CD14-positive monocyte (primary cell): ENCODE measurements at regions not wholly inside any gene's neighbourhood (a gene's known extent, or its start where the extent isn't known, plus 50 kb on each side); places are given as distances from the start of the nearest gene placed in this dataset.

ENCODE experiments used
- DNase-seq, 3 donors: peaks; one replicate each; pipeline ENCODE4 v3.0.0-alpha.2; 2011 to 2022
- H2AFZ ChIP-seq: 2 replicates; pipeline ENCODE4 v1.6.0; 2012; ENCODE audit warnings: mild to moderate bottlenecking, low read depth, low read length, inconsistent platforms; ENCODE audit not compliant: insufficient read depth, poor library complexity, severe bottlenecking
- H3K27ac ChIP-seq, 2 donors: 1 replicate in 1 of 2; 2 replicates in 1 of 2; pipeline ENCODE4 v1.5.1; 2012 to 2013; ENCODE audit warnings: low read length in 2 of 2, control low read depth in 1 of 2, inconsistent platforms in 1 of 2, low read depth in 1 of 2, mild to moderate bottlenecking in 1 of 2
- H3K27me3 ChIP-seq, 2 donors: one replicate each; pipeline versions ENCODE4 v1.6.0 to v1.6.1; 2011 to 2013; ENCODE audit warnings: low read length in 2 of 2; ENCODE audit not compliant: control insufficient read depth in 2 of 2, insufficient read depth in 2 of 2
- H3K36me3 ChIP-seq, 2 donors: replicated peaks in 1 of 2; 1 replicate in 1 of 2; 2 replicates in 1 of 2; pipeline versions ENCODE4 v1.5.1 to v1.6.1; 2012 to 2013; ENCODE audit warnings: low read length in 2 of 2, control low read depth in 1 of 2, inconsistent platforms in 1 of 2, mild to moderate bottlenecking in 1 of 2; ENCODE audit not compliant: insufficient read depth in 2 of 2, control insufficient read depth in 1 of 2
- H3K4me1 ChIP-seq, 2 donors: 1 replicate in 1 of 2; 2 replicates in 1 of 2; pipeline versions ENCODE4 v1.5.1 to v1.6.1; 2012 to 2013; ENCODE audit warnings: low read length in 2 of 2, control low read depth in 1 of 2, inconsistent platforms in 1 of 2, mild to moderate bottlenecking in 1 of 2, moderate library complexity in 1 of 2; ENCODE audit not compliant: insufficient read depth in 2 of 2, control insufficient read depth in 1 of 2
- H3K4me2 ChIP-seq: replicated peaks from 2 replicates; pipeline ENCODE3; 2012; ENCODE audit warnings: low read length, moderate library complexity, mild to moderate bottlenecking; ENCODE audit not compliant: poor library complexity, severe bottlenecking; ENCODE audit errors: extremely low read depth
- H3K4me3 ChIP-seq, 3 experiments: fragments of 200-600 bp in 1 of 3; sonication (generic) in 1 of 3; replicated peaks in 1 of 3; 1 replicate in 2 of 3; 2 replicates in 1 of 3; pipeline ENCODE4 v1.5.1; 2011 to 2013; ENCODE audit warnings: low read length in 3 of 3, mild to moderate bottlenecking in 3 of 3, control low read depth in 2 of 3, low read depth in 2 of 3, inconsistent platforms in 1 of 3, moderate library complexity in 1 of 3
- H3K79me2 ChIP-seq: 2 replicates; pipeline ENCODE4 v1.6.0; 2012; ENCODE audit warnings: mild to moderate bottlenecking, control low read depth, inconsistent platforms, low read length, moderate library complexity; ENCODE audit not compliant: insufficient read depth
- H3K9ac ChIP-seq: 2 replicates; pipeline ENCODE4 v1.6.0; 2017; ENCODE audit warnings: low read length, mild to moderate bottlenecking; ENCODE audit not compliant: insufficient read depth, poor library complexity, severe bottlenecking
- H3K9me3 ChIP-seq, 2 donors: replicated peaks in 1 of 2; 1 replicate in 1 of 2; 2 replicates in 1 of 2; pipeline versions ENCODE4 v1.5.1 to v1.6.1; 2012 to 2013; ENCODE audit warnings: low read length in 2 of 2, control low read depth in 1 of 2; ENCODE audit not compliant: control insufficient read depth in 1 of 2, insufficient read depth in 1 of 2
- H4K20me1 ChIP-seq: 2 replicates; pipeline ENCODE4 v1.6.0; 2012; ENCODE audit warnings: mild to moderate bottlenecking, low read length, control low read depth, moderate library complexity; ENCODE audit not compliant: insufficient read depth
- H3K27ac Mint-ChIP-seq, 7 donors: one replicate each; pipeline ENCODE4 v1.8.0; 2020; ENCODE audit warnings: mild to moderate bottlenecking in 7 of 7, mixed read lengths in 7 of 7, moderate library complexity in 6 of 7, inconsistent platforms in 2 of 7
- H3K27me3 Mint-ChIP-seq, 3 donors: one replicate each; pipeline ENCODE4 v1.8.0; 2021 to 2022; ENCODE audit warnings: low read depth in 3 of 3, mild to moderate bottlenecking in 3 of 3, mixed read lengths in 3 of 3, moderate library complexity in 3 of 3, inconsistent platforms in 1 of 3
- H3K36me3 Mint-ChIP-seq, 2 donors: one replicate each; pipeline ENCODE4 v1.8.0; 2020; ENCODE audit warnings: mixed read lengths in 2 of 2, inconsistent platforms in 1 of 2, mild to moderate bottlenecking in 1 of 2
- H3K4me1 Mint-ChIP-seq: one replicate; pipeline ENCODE4 v1.8.0; 2020; ENCODE audit warnings: mild to moderate bottlenecking, mixed read lengths
- H3K4me3 Mint-ChIP-seq, 2 donors: one replicate each; pipeline ENCODE4 v1.8.0; 2020; ENCODE audit warnings: mild to moderate bottlenecking in 2 of 2, mixed read lengths in 2 of 2, moderate library complexity in 1 of 2
- H3K9me3 Mint-ChIP-seq, 7 donors: one replicate each; pipeline ENCODE4 v1.8.0; 2020 to 2022; ENCODE audit warnings: mixed read lengths in 7 of 7, mild to moderate bottlenecking in 6 of 7, moderate library complexity in 6 of 7, inconsistent platforms in 2 of 7
- CTCF ChIP-seq: fragments of 200-600 bp; IDR thresholded peaks from one replicate; pipeline ENCODE4 v1.8.0; 2022; ENCODE audit warnings: antibody characterized with exemption, mild to moderate bottlenecking
- WGBS: methylation state at CpG from one replicate; pipeline ENCODE4 v1.1.5; 2013; ENCODE audit warnings: missing lambda C conversion rate; ENCODE audit not compliant: insufficient coverage; 5-methylcytosine and 5-hydroxymethylcytosine counted together
- intact Hi-C, 2 donors: fragments of 100-400 bp; cut with micrococcal nuclease; formaldehyde crosslinking; loops; one replicate each; pipeline versions ENCODE4 v1.15.0 to v1.15.1; 2023

GRCh38 chr14:56040121-56040520 lies 78.1 kb upstream of the PELI2 start:
- no peak overlapping the region for H3K4me3 Mint-ChIP-seq
- H3K9ac ChIP-seq, result no peak overlapping the region
- no peak overlapping the region for H3K27ac ChIP-seq
- H3K27ac Mint-ChIP-seq, result peak overlapping the region in 2 of 7 donors; percentile 42 to 50
- H3K4me1 Mint-ChIP-seq, result peaks cover 1% of the 10 kb centered on the region
- no peak for DNase-seq
- H3K27me3 Mint-ChIP-seq, result peaks cover 0 to 4% (median 0%) of the 10 kb centered on the region in 3 donors
- WGBS, result no CpG with 5 or more reads among the region's 2 CpGs
- H3K4me2 ChIP-seq, result no peak overlapping the region
- TF ChIP-seq CTCF, result no peak
- intact Hi-C loops, result no loop called here
- no peaks in the 10 kb centered on the region for H3K79me2 ChIP-seq
- no peaks in the 10 kb centered on the region for H3K27me3 ChIP-seq
- no peaks in the 10 kb centered on the region for H3K9me3 ChIP-seq
- no peak overlapping the region for H2AFZ ChIP-seq
- no peaks in the 10 kb centered on the region for H4K20me1 ChIP-seq
- no peaks in the 10 kb centered on the region for H3K36me3 ChIP-seq
- peaks cover 0 to 2% (median 0%) of the 10 kb centered on the region in 7 donors for H3K9me3 Mint-ChIP-seq
- no peaks in the 10 kb centered on the region for H3K36me3 Mint-ChIP-seq
- no peak overlapping the region for H3K4me3 ChIP-seq
- H3K4me1 ChIP-seq, result no peaks in the 10 kb centered on the region

DNA sequence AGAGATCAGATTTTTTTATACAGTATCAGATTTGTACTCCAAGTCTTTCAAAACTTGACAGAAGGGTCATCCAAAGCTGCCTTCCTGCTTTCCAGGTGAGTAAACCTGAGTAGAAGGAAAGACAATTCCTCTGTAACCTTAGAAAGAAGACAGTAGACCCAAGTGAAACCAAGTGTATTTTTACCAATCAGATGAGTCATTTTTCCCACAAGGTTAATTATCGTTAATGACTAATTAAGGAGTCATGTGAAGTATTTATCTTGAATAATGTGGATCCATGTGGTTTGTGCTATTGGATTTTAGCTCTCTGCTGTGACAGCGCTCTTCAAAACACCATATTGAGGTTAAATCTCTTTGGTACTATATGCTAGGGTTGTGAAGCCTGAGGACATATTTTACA lies 74.0 kb upstream of the PELI2 start:
- H3K36me3 Mint-ChIP-seq, result no peaks in the 10 kb centered on the region
- H3K27me3 Mint-ChIP-seq, result peaks cover 0 to 2% (median 0%) of the 10 kb centered on the region in 3 donors
- no CpG with 5 or more reads among the region's 2 CpGs for WGBS
- Histone ChIP-seq H4K20me1 (no peaks in the 10 kb centered on the region), H2AFZ (no peak overlapping the region), H3K4me3 (no peak overlapping the region), H3K27me3 (no peaks in the 10 kb centered on the region), H3K27ac (no peak overlapping the region), H3K4me1 (no peaks in the 10 kb centered on the region), H3K9me3 (no peaks in the 10 kb centered on the region), H3K9ac (no peak overlapping the region), H3K36me3 (no peaks in the 10 kb centered on the region), H3K4me2 (no peak overlapping the region), H3K79me2 (no peaks in the 10 kb centered on the region)
- no peak for TF ChIP-seq CTCF
- DNase-seq, result no peak
- no peaks in the 10 kb centered on the region for H3K4me1 Mint-ChIP-seq
- H3K4me3 Mint-ChIP-seq, result no peak overlapping the region
- intact Hi-C loops, result no loop called here
- no peaks in the 10 kb centered on the region for H3K9me3 Mint-ChIP-seq
- no peak overlapping the region for H3K27ac Mint-ChIP-seq
